ENCODE measurements at regions not wholly inside any gene's neighbourhood (a gene's known extent, or its start where the extent isn't known, plus 50 kb on each side); places are given as distances from the start of the nearest gene placed in this dataset.

GRCh38 chr5:89286320-89286719, 403.3 kb upstream of the MEF2C start:
- no peak overlapping the region for H3K27ac ChIP-seq
- no peak for TF ChIP-seq EP300 (IDR thresholded peaks at IDR 0.05)
- no peak for TF ChIP-seq POLR2A (IDR thresholded peaks at IDR 0.05)
- no peak for TF ChIP-seq CTCF (IDR thresholded peaks at IDR 0.05)
- no peak for TF ChIP-seq POLR2AphosphoS5 (IDR thresholded peaks at IDR 0.05)
- 84 to 92% methylated on average over 3 of the region's 3 CpGs for WGBS, 2 donors (ENCODE audit: low coverage in 1 of 2)
- ATAC-seq, result no peak
- H3K4me3 ChIP-seq, result no peak overlapping the region
- no peaks in the 10 kb centered on the region for H3K36me3 ChIP-seq
- H3K27me3 ChIP-seq, result no peaks in the 10 kb centered on the region
- H3K9me3 ChIP-seq, result no peaks in the 10 kb centered on the region
- no peaks in the 10 kb centered on the region for H3K4me1 ChIP-seq

GRCh38 chr5:89283728-89284493, 400.9 kb upstream of the MEF2C start:
- Histone ChIP-seq H3K27me3 (no peaks in the 10 kb centered on the region), H3K4me1 (no peaks in the 10 kb centered on the region), H3K36me3 (no peaks in the 10 kb centered on the region), H3K27ac (no peak overlapping the region), H3K9me3 (no peaks in the 10 kb centered on the region), H3K4me3 (no peak overlapping the region)
- ATAC-seq, result no peak
- TF ChIP-seq POLR2AphosphoS5 (IDR thresholded peaks at IDR 0.05) (no peak), CTCF (IDR thresholded peaks at IDR 0.05) (no peak), POLR2A (IDR thresholded peaks at IDR 0.05) (no peak), EP300 (IDR thresholded peaks at IDR 0.05) (no peak)
- WGBS, 2 donors (ENCODE audit: low coverage in 1 of 2), result 91 to 95% methylated on average over 3 of the region's 3 CpGs

GRCh38 chr5:89282554-89283510, 399.8 kb upstream of the MEF2C start:
- Histone ChIP-seq H3K27ac (no peak overlapping the region), H3K9me3 (no peaks in the 10 kb centered on the region), H3K4me1 (no peaks in the 10 kb centered on the region), H3K4me3 (no peak overlapping the region), H3K36me3 (no peaks in the 10 kb centered on the region), H3K27me3 (no peaks in the 10 kb centered on the region)
- ATAC-seq, result no peak
- 62 to 84% methylated on average over 3 of the region's 3 CpGs for WGBS, 2 donors (ENCODE audit: low coverage in 1 of 2)
- no peak for TF ChIP-seq POLR2AphosphoS5 (IDR thresholded peaks at IDR 0.05)
- no peak for TF ChIP-seq CTCF (IDR thresholded peaks at IDR 0.05)
- TF ChIP-seq EP300 (IDR thresholded peaks at IDR 0.05), result no peak
- TF ChIP-seq POLR2A (IDR thresholded peaks at IDR 0.05), result no peak

GRCh38 chr5:89281766-89282553, 399.0 kb upstream of the MEF2C start:
- Histone ChIP-seq H3K27ac (no peak overlapping the region), H3K9me3 (no peaks in the 10 kb centered on the region), H3K36me3 (no peaks in the 10 kb centered on the region), H3K27me3 (no peaks in the 10 kb centered on the region), H3K4me3 (no peak overlapping the region), H3K4me1 (no peaks in the 10 kb centered on the region)
- WGBS, 2 donors (ENCODE audit: low coverage in 1 of 2), result 73% methylated on average over 3 of the region's 3 CpGs
- TF ChIP-seq CTCF (IDR thresholded peaks at IDR 0.05) (no peak), POLR2AphosphoS5 (IDR thresholded peaks at IDR 0.05) (no peak), EP300 (IDR thresholded peaks at IDR 0.05) (no peak), POLR2A (IDR thresholded peaks at IDR 0.05) (no peak)
- ATAC-seq, result no peak
